ENCODE measurements at regions not wholly inside any gene's neighbourhood (a gene's known extent, or its start where the extent isn't known, plus 50 kb on each side); places are given as distances from the start of the nearest gene placed in this dataset.

DNA sequence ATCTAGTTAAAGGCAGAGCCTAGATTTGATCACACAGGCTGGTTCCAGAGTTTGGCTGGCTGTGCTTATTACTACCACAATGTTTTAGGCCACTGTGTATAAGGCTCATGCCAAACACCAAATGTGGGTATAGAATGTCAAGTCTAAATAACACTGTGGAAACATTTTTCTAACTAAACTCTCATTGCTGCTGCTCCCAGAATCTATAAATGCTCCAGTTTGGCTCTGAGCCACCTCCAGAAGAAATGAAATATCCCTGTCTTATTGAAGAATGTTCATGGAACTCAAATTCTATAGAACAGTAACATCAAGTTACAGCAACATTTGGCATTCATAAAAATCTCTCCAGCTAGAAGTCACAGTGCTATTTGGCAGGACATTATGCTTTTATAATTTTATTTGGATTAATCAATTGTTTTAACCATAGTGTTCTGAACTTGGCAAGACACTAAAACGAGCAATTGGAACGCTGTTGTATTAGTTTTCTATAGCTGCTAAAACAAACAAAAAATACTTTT lies 178.1 kb upstream of the COX7C start:
- Histone ChIP-seq H3K9ac (replicated peaks in 1 of 4; ENCODE audit: extremely low read depth in 1 of 4, low read depth in 3 of 4, low read length in 3 of 4) (no peak overlapping the region), H2BK120ac (replicated peaks; ENCODE audit: low read depth, low read length) (no peak overlapping the region), H3K56ac (replicated peaks; ENCODE audit: insufficient read length, low read depth, low read length) (no peak overlapping the region), H4K91ac (replicated peaks; ENCODE audit: insufficient read length, low read length) (no peak overlapping the region), H4K20me1 (replicated peaks in 1 of 2; ENCODE audit: control insufficient read depth in 1 of 2, insufficient read depth in 2 of 2, low read length in 2 of 2) (no peaks in the 10 kb centered on the region), H3K4ac (replicated peaks; ENCODE audit: insufficient read length, low read depth, low read length) (no peak overlapping the region), H2BK5ac (ENCODE audit: low read depth, low read length) (no peak overlapping the region), H2AFZ (ENCODE audit: low read length) (no peak overlapping the region), H2BK20ac (ENCODE audit: low read length) (no peak overlapping the region), H4K8ac (ENCODE audit: extremely low read depth, insufficient read depth, low read length) (no peak overlapping the region), H4K5ac (ENCODE audit: insufficient read length, low read depth, low read length) (no peak overlapping the region), H3K27ac (ENCODE audit: low read depth, low read length) (no peak overlapping the region), H3K14ac (ENCODE audit: insufficient read length) (no peak overlapping the region), H3K4me3 (ENCODE audit: extremely low read depth in 1 of 4, insufficient read depth in 2 of 4, low read depth in 3 of 4, low read length in 4 of 4) (no peak overlapping the region), H3K27me3 (replicated peaks in 1 of 4; ENCODE audit: control insufficient read depth in 3 of 4, extremely low read depth in 1 of 4, insufficient read depth in 3 of 4, low read length in 3 of 4) (no peaks in the 10 kb centered on the region), H3K9me3 (ENCODE audit: insufficient read depth in 2 of 2, low read depth in 1 of 2, low read length in 1 of 2) (no peaks in the 10 kb centered on the region), H3K4me2 (ENCODE audit: insufficient read depth in 1 of 2, low read depth in 2 of 2, low read length in 2 of 2) (no peak overlapping the region), H3K36me3 (ENCODE audit: control insufficient read depth in 2 of 4, insufficient read depth in 4 of 4, low read length in 3 of 4) (no peaks in the 10 kb centered on the region), H2AK5ac (ENCODE audit: low read depth, low read length) (no peak overlapping the region), H3K4me1 (replicated peaks in 1 of 4; ENCODE audit: control insufficient read depth in 3 of 4, insufficient read depth in 4 of 4, low read length in 3 of 4) (no peaks in the 10 kb centered on the region), H3K79me1 (ENCODE audit: low read depth, low read length) (no peaks in the 10 kb centered on the region), H2BK15ac (ENCODE audit: low read length) (no peak overlapping the region), H3K23ac (ENCODE audit: insufficient read length) (no peak overlapping the region), H3K23me2 (ENCODE audit: low read depth, low read length) (no peaks in the 10 kb centered on the region), H2BK12ac (ENCODE audit: low read depth, low read length) (no peak overlapping the region), H3K18ac (ENCODE audit: extremely low read depth, low read length) (no peak overlapping the region), H3K79me2 (ENCODE audit: control insufficient read depth in 1 of 2, insufficient read depth in 2 of 2, low read length in 2 of 2) (no peaks in the 10 kb centered on the region)
- no peak for TF ChIP-seq POU5F1 (IDR thresholded peaks at IDR 0.05; ENCODE audit: low read depth, low read length)
- TF ChIP-seq, protein P1, sequence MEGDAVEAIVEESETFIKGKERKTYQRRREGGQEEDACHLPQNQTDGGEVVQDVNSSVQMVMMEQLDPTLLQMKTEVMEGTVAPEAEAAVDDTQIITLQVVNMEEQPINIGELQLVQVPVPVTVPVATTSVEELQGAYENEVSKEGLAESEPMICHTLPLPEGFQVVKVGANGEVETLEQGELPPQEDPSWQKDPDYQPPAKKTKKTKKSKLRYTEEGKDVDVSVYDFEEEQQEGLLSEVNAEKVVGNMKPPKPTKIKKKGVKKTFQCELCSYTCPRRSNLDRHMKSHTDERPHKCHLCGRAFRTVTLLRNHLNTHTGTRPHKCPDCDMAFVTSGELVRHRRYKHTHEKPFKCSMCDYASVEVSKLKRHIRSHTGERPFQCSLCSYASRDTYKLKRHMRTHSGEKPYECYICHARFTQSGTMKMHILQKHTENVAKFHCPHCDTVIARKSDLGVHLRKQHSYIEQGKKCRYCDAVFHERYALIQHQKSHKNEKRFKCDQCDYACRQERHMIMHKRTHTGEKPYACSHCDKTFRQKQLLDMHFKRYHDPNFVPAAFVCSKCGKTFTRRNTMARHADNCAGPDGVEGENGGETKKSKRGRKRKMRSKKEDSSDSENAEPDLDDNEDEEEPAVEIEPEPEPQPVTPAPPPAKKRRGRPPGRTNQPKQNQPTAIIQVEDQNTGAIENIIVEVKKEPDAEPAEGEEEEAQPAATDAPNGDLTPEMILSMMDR (IDR thresholded peaks at IDR 0.05; ENCODE audit: control extremely low read depth in 1 of 3, insufficient read depth in 1 of 3, low read depth in 1 of 3, low read length in 3 of 3): no peak
- no peak for TF ChIP-seq ZNF274 (IDR thresholded peaks at IDR 0.05; ENCODE audit: borderline replicate concordance, extremely low read depth, low read length)
- no peak for TF ChIP-seq MAFK (IDR thresholded peaks at IDR 0.05; ENCODE audit: low read depth, low read length)
- no peak for TF ChIP-seq CHD1 (IDR thresholded peaks at IDR 0.05; ENCODE audit: low read depth, low read length)
- TF ChIP-seq TCF12 (IDR thresholded peaks at IDR 0.05; ENCODE audit: low read depth, low read length): no peak
- TF ChIP-seq NANOG (IDR thresholded peaks at IDR 0.05; ENCODE audit: insufficient read depth, low read depth, low read length, poor library complexity, severe bottlenecking): no peak
- no peak for TF ChIP-seq SIRT6 (IDR thresholded peaks at IDR 0.05; ENCODE audit: low read length)
- TF ChIP-seq POLR2AphosphoS5 (IDR thresholded peaks at IDR 0.05; ENCODE audit: low read depth, low read length): no peak
- no peak for DNase-seq (ENCODE audit: low read depth in 1 of 2, low spot score in 2 of 2)
- 98% methylated on average over 2 of the region's 2 CpGs; no CpG with 5 or more reads in 1 of the 2 experiments for WGBS, 2 experiments (ENCODE audit: extremely low coverage in 1 of 2, insufficient coverage in 1 of 2, insufficient read length in 1 of 2, insufficient replicate concordance in 2 of 2, low coverage in 1 of 2, low lambda C conversion rate in 2 of 2, missing lambda C conversion rate in 1 of 2)
- ChIA-PET CTCF (ENCODE audit: partially characterized antibody) (no interaction called here), POLR2A (ENCODE audit: partially characterized antibody) (no interaction called here)
- no peak for FAIRE-seq

Measured in H1 (cell line).